IMR-90 (cell line): ENCODE measurements at regions not wholly inside any gene's neighbourhood (a gene's known extent, or its start where the extent isn't known, plus 50 kb on each side); places are given as distances from the start of the nearest gene placed in this dataset.

Experiments used
- ATAC-seq: fragments of 200-7000 bp; cut with Tn5 transposase; 2 replicates; pipeline ENCODE4 v1.9.1; 2020; ENCODE audit warnings: low read depth, mild to moderate bottlenecking, moderate library complexity
- BruUV-seq: library from RNA; stranded (reverse); fragments of 400-500 nt; replicated peaks from 2 replicates; lab custom pipeline; 2021; lab: Mats Ljungman, UMichigan
- CTCF ChIA-PET: fragments of 300-600 bp; formaldehyde crosslinking; extraction: SDS; loops from one replicate; lab custom pipeline; 2021; ENCODE audit warnings: antibody characterized with exemption; lab: Yijun Ruan, JAX
- POLR2A ChIA-PET: fragments of 300-600 bp; sonication (Branson Sonifier 250); formaldehyde crosslinking; loops from one replicate; lab custom pipeline; 2022; ENCODE audit warnings: antibody characterized with exemption; ENCODE audit not compliant: unreplicated experiment; lab: Charles Lee
- DNase-seq: peaks from one replicate; pipeline ENCODE4 v3.0.0; 2013
- H2AFZ ChIP-seq: replicated peaks from 2 replicates; pipeline ENCODE3; 2013; ENCODE audit warnings: low read length, mild to moderate bottlenecking; ENCODE audit not compliant: poor library complexity
- H2AK5ac ChIP-seq: 2 replicates; pipeline ENCODE4 v1.6.1; 2013; ENCODE audit warnings: low read depth, low read length, inconsistent platforms
- H2AK9ac ChIP-seq: replicated peaks from 2 replicates; pipeline ENCODE3; 2013; ENCODE audit warnings: mild to moderate bottlenecking, low read depth, low read length, moderate library complexity; ENCODE audit not compliant: poor library complexity
- H2BK120ac ChIP-seq: 2 replicates; pipeline ENCODE4 v1.6.1; 2013; ENCODE audit warnings: low read depth, low read length, inconsistent platforms
- H2BK15ac ChIP-seq: 3 replicates; pipeline ENCODE4 v1.6.1; 2013; ENCODE audit warnings: low read depth, low read length, inconsistent platforms
- H2BK20ac ChIP-seq: 2 replicates; pipeline ENCODE4 v1.6.1; 2013; ENCODE audit warnings: low read depth, mild to moderate bottlenecking, inconsistent platforms, low read length, moderate library complexity
- H2BK5ac ChIP-seq: 2 replicates; pipeline ENCODE4 v1.6.1; 2013; ENCODE audit warnings: mild to moderate bottlenecking, low read depth, low read length, inconsistent platforms; ENCODE audit not compliant: poor library complexity, severe bottlenecking
- H3K14ac ChIP-seq: replicated peaks from 2 replicates; pipeline ENCODE4 v1.6.1; 2013; ENCODE audit warnings: low read depth, low read length, inconsistent platforms
- H3K18ac ChIP-seq: 2 replicates; pipeline ENCODE4 v1.6.1; 2013; ENCODE audit warnings: low read depth, low read length, control low read depth
- H3K23ac ChIP-seq: 2 replicates; pipeline ENCODE4 v1.6.1; 2013; ENCODE audit warnings: low read depth, low read length, inconsistent platforms
- H3K27ac ChIP-seq: 2 replicates; pipeline ENCODE4 v1.5.1; 2013; ENCODE audit warnings: mild to moderate bottlenecking, control low read depth, low read length; ENCODE audit not compliant: insufficient read depth
- H3K27me3 ChIP-seq: 2 replicates; pipeline ENCODE4 v1.6.1; 2013; ENCODE audit warnings: low read length; ENCODE audit not compliant: control insufficient read depth, insufficient read depth
- H3K36me3 ChIP-seq: 2 replicates; pipeline ENCODE4 v1.6.1; 2013; ENCODE audit warnings: low read length, mixed read lengths; ENCODE audit not compliant: control insufficient read depth, insufficient read depth
- H3K4ac ChIP-seq: 2 replicates; pipeline ENCODE4 v1.6.1; 2013; ENCODE audit warnings: low read depth, low read length, inconsistent platforms
- H3K4me1 ChIP-seq: 2 replicates; pipeline ENCODE4 v1.6.1; 2013; ENCODE audit warnings: low read length, mixed read lengths; ENCODE audit not compliant: control insufficient read depth, insufficient read depth
- H3K4me2 ChIP-seq: 2 replicates; pipeline ENCODE4 v1.6.1; 2013; ENCODE audit warnings: low read depth, mild to moderate bottlenecking, control low read depth, low read length, moderate library complexity
- H3K4me3 ChIP-seq: 2 replicates; pipeline ENCODE4 v1.5.1; 2013; ENCODE audit warnings: low read depth, mild to moderate bottlenecking, control low read depth, low read length, moderate library complexity; ENCODE audit not compliant: insufficient read depth
- H3K56ac ChIP-seq: 2 replicates; pipeline ENCODE4 v1.6.1; 2013; ENCODE audit warnings: low read length, inconsistent platforms; ENCODE audit not compliant: insufficient read depth; ENCODE audit errors: extremely low read depth
- H3K79me1 ChIP-seq, 2 experiments: 2 replicates each; pipeline ENCODE4 v1.6.1; 2013; ENCODE audit warnings: low read length in 2 of 2, inconsistent platforms in 1 of 2, low read depth in 1 of 2
- H3K9ac ChIP-seq: 2 replicates; pipeline ENCODE4 v1.6.1; 2013; ENCODE audit warnings: low read depth, low read length, control low read depth
- H3K9me1 ChIP-seq: 2 replicates; pipeline ENCODE4 v1.6.1; 2013; ENCODE audit warnings: low read length, inconsistent platforms; ENCODE audit not compliant: insufficient read depth
- H3K9me3 ChIP-seq: 2 replicates; pipeline ENCODE4 v1.6.1; 2013; ENCODE audit warnings: low read length; ENCODE audit not compliant: control insufficient read depth, insufficient read depth
- H4K20me1 ChIP-seq: 2 replicates; pipeline ENCODE4 v1.6.1; 2013; ENCODE audit warnings: low read length, inconsistent platforms; ENCODE audit not compliant: insufficient read depth
- H4K5ac ChIP-seq: 2 replicates; pipeline ENCODE4 v1.6.1; 2013; ENCODE audit warnings: mild to moderate bottlenecking, low read depth, low read length, control low read depth
- H4K8ac ChIP-seq, 2 experiments: 2 replicates each; pipeline ENCODE4 v1.6.1; 2013; ENCODE audit warnings: low read depth in 2 of 2, low read length in 2 of 2, control low read depth in 1 of 2, inconsistent platforms in 1 of 2
- H4K91ac ChIP-seq: 2 replicates; pipeline ENCODE4 v1.6.1; 2013; ENCODE audit warnings: low read depth, low read length, inconsistent platforms; ENCODE audit not compliant: insufficient read depth
- CHD1 ChIP-seq: IDR thresholded peaks from 2 replicates; pipeline ENCODE4 v1.6.1; 2012; ENCODE audit warnings: low read depth, low read length, improper control_type of control experiment
- FOS ChIP-seq: fragments of 150-350 bp; IDR thresholded peaks from 2 replicates; pipeline ENCODE4 v1.6.1; 2016; ENCODE audit warnings: low read depth, low read length
- MAFK ChIP-seq: IDR thresholded peaks from 2 replicates; pipeline ENCODE4 v1.6.1; 2012; ENCODE audit warnings: low read depth, low read length, improper control_type of control experiment
- MAZ ChIP-seq: IDR thresholded peaks from 2 replicates; pipeline ENCODE4 v1.6.1; 2012; ENCODE audit warnings: low read depth, mild to moderate bottlenecking, low read length, improper control_type of control experiment, moderate library complexity, borderline replicate concordance
- MXI1 ChIP-seq: IDR thresholded peaks from 2 replicates; pipeline ENCODE4 v1.6.1; 2012; ENCODE audit warnings: low read depth, mild to moderate bottlenecking, low read length, moderate library complexity, borderline replicate concordance
- NFE2L2 ChIP-seq: fragments of 150-350 bp; IDR thresholded peaks from 2 replicates; pipeline ENCODE4 v1.6.1; 2016; ENCODE audit warnings: low read depth, mild to moderate bottlenecking, low read length
- POLR2A ChIP-seq: IDR thresholded peaks from 2 replicates; pipeline ENCODE4 v1.6.1; 2012; ENCODE audit warnings: mild to moderate bottlenecking, low read depth, low read length
- RAD21 ChIP-seq: IDR thresholded peaks from 2 replicates; pipeline ENCODE4 v1.6.1; 2012; ENCODE audit warnings: low read length, improper control_type of control experiment
- RCOR1 ChIP-seq: IDR thresholded peaks from 2 replicates; pipeline ENCODE4 v1.6.1; 2012; ENCODE audit warnings: mild to moderate bottlenecking, low read length, improper control_type of control experiment; ENCODE audit not compliant: insufficient replicate concordance
- RFX5 ChIP-seq: IDR thresholded peaks from 2 replicates; pipeline ENCODE4 v1.8.0; 2012; ENCODE audit warnings: low read depth, mild to moderate bottlenecking, low read length, moderate library complexity
- SMC3 ChIP-seq: fragments of 150-350 bp; IDR thresholded peaks from 2 replicates; pipeline ENCODE4 v1.6.1; 2016; ENCODE audit warnings: low read depth, mild to moderate bottlenecking, antibody characterized with exemption, low read length, moderate library complexity
- dilution Hi-C: fragments of 300-500 bp; cut with HindIII; formaldehyde crosslinking; loops from one replicate; pipeline ENCODE4 v1.14.3; 2018; ENCODE audit warnings: low sequenced_read_pairs; ENCODE audit not compliant: unreplicated experiment
- in situ Hi-C: fragments of 300-500 bp; cut with MboI; formaldehyde crosslinking; loops from 3 replicates; pipeline ENCODE4 v1.14.3; 2019; ENCODE audit warnings: low sequenced_read_pairs, inconsistent platforms, mixed read lengths
- intact Hi-C: fragments of 100-400 bp; cut with micrococcal nuclease; formaldehyde crosslinking; loops from 2 replicates; pipeline ENCODE4 v1.10.0; 2022
- TF ChIP-seq, protein P1 (sequence below): fragments of 150-350 bp; IDR thresholded peaks from 2 replicates; pipeline ENCODE4 v1.6.1; 2017; ENCODE audit warnings: mild to moderate bottlenecking, antibody characterized with exemption, low read length, low read depth
- TF ChIP-seq, protein P2 (sequence below): fragments of 150-350 bp; IDR thresholded peaks from 2 replicates; pipeline ENCODE4 v1.6.1; 2016; ENCODE audit warnings: low read depth, mild to moderate bottlenecking, low read length, moderate library complexity, borderline replicate concordance

DNA sequence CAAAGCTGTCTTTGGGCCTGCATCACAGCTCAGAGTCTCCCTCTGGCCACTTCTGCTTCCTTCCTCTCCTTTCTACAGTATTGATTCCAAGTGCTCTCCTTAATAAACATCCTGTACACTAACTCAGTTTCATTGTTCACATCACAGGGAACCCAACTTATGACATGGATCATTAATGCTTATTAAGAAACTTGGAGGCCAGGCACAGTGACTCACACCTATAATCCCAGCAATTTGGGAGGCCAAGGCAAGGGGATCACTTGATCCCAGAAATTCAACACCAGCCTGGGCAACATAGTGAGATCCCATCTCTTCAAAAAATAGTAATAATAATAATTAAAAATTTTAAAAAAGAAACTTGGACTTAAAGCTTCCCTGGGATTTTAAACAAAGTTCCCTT lies 89.2 kb upstream of the EFHC2 start:
- in situ Hi-C loops (no loop called here), intact Hi-C loops (no loop called here), dilution Hi-C loops (no loop called here)
- Histone ChIP-seq H3K23ac (no peak overlapping the region), H4K5ac (no peak overlapping the region), H2BK120ac (no peak overlapping the region), H3K14ac (no peak overlapping the region), H2BK20ac (no peak overlapping the region), H3K4ac (no peak overlapping the region), H3K9me3 (peaks cover 2% of the 10 kb centered on the region; the same call in 1 of the 2 replicates), H2AFZ (no peak overlapping the region), H3K4me2 (no peak overlapping the region), H2AK5ac (no peak overlapping the region), H3K9me1 (no peaks in the 10 kb centered on the region), H3K79me1 (no peaks in the 10 kb centered on the region), H2AK9ac (no peak overlapping the region), H2BK5ac (no peak overlapping the region), H3K9ac (no peak overlapping the region), H3K27ac (no peak overlapping the region), H3K56ac (no peak overlapping the region), H4K91ac (no peak overlapping the region), H3K18ac (no peak overlapping the region), H3K36me3 (no peaks in the 10 kb centered on the region), H2BK15ac (no peak overlapping the region), H4K20me1 (no peaks in the 10 kb centered on the region), H3K4me1 (no peaks in the 10 kb centered on the region), H3K4me3 (no peak overlapping the region), H4K8ac (no peak overlapping the region), H3K27me3 (peaks cover 1% of the 10 kb centered on the region)
- ChIA-PET CTCF (no interaction called here), POLR2A (no interaction called here)
- ATAC-seq (no peak), DNase-seq (peak; percentile 3)
- no TSS peak for BruUV-seq
- TF ChIP-seq POLR2A (no peak), SMC3 (no peak), MAFK (no peak), MAZ (no peak), RCOR1 (no peak), RAD21 (no peak), CHD1 (no peak), NFE2L2 (no peak), FOS (no peak), MXI1 (no peak), RFX5 (no peak)
- TF ChIP-seq, protein P1, sequence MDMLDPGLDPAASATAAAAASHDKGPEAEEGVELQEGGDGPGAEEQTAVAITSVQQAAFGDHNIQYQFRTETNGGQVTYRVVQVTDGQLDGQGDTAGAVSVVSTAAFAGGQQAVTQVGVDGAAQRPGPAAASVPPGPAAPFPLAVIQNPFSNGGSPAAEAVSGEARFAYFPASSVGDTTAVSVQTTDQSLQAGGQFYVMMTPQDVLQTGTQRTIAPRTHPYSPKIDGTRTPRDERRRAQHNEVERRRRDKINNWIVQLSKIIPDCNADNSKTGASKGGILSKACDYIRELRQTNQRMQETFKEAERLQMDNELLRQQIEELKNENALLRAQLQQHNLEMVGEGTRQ, result no peak
- TF ChIP-seq, protein P2, sequence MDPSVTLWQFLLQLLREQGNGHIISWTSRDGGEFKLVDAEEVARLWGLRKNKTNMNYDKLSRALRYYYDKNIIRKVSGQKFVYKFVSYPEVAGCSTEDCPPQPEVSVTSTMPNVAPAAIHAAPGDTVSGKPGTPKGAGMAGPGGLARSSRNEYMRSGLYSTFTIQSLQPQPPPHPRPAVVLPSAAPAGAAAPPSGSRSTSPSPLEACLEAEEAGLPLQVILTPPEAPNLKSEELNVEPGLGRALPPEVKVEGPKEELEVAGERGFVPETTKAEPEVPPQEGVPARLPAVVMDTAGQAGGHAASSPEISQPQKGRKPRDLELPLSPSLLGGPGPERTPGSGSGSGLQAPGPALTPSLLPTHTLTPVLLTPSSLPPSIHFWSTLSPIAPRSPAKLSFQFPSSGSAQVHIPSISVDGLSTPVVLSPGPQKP, result no peak
